SK-N-SH (cell line): ENCODE measurements at regions not wholly inside any gene's neighbourhood (a gene's known extent, or its start where the extent isn't known, plus 50 kb on each side); places are given as distances from the start of the nearest gene placed in this dataset.

Experiments
- CTCF ChIA-PET: fragments of 300-600, 350-600 bp; formaldehyde crosslinking; extraction: SDS; loops from one replicate; lab custom pipeline; 2021; lab: Yijun Ruan, JAX
- POLR2A ChIA-PET: fragments of 350-600 bp; sonication (Branson Sonifier 250); formaldehyde crosslinking; extraction: SDS; loops from one replicate; lab custom pipeline; 2020; ENCODE audit warnings: antibody characterized with exemption, inconsistent platforms; lab: Yijun Ruan, JAX
- DNase-seq: peaks from one replicate; pipeline ENCODE4 v3.0.0; 2012
- H2AFZ ChIP-seq: fragments of 200-600 bp; sonication (generic); 2 replicates; pipeline ENCODE4 v1.8.1; 2016; ENCODE audit warnings: antibody characterized with exemption, mild to moderate bottlenecking, low read depth
- H3F3A ChIP-seq: fragments of 200-600 bp; sonication (generic); replicated peaks from 2 replicates; pipeline ENCODE3; 2016; ENCODE audit warnings: antibody characterized with exemption, mild to moderate bottlenecking; ENCODE audit not compliant: insufficient read depth
- H3K27ac ChIP-seq, 2 experiments: fragments of 200-500 bp in 1 of 2; fragments of 200-600 bp in 1 of 2; sonication (Bioruptor generic) in 1 of 2; sonication (generic), shearing (Covaris generic) in 1 of 2; 2 replicates each; pipeline versions ENCODE4 v1.5.1 to v1.6.1; 2014 to 2016; ENCODE audit warnings: low read depth in 2 of 2, inconsistent platforms in 1 of 2, low read length in 1 of 2, mild to moderate bottlenecking in 1 of 2, mixed read lengths in 1 of 2
- H3K27me3 ChIP-seq: fragments of 200-600 bp; sonication (generic), shearing (Covaris generic); 2 replicates; pipeline ENCODE4 v1.6.1; 2016; ENCODE audit warnings: mixed run types; ENCODE audit not compliant: insufficient read depth
- H3K36me3 ChIP-seq, 2 experiments: fragments of 200-500 bp in 1 of 2; fragments of 200-600 bp in 1 of 2; sonication (Bioruptor generic) in 1 of 2; sonication (generic) in 1 of 2; replicated peaks in 1 of 2; 2 replicates each; pipeline versions ENCODE3 to v1.5.1; 2014 to 2016; ENCODE audit warnings: low read length in 1 of 2, mild to moderate bottlenecking in 1 of 2; ENCODE audit not compliant: insufficient read depth in 2 of 2, control insufficient read depth in 1 of 2
- H3K4me1 ChIP-seq, 2 experiments: fragments of 200-500 bp in 1 of 2; fragments of 200-600 bp in 1 of 2; sonication (Bioruptor generic) in 1 of 2; sonication (generic), shearing (Covaris generic) in 1 of 2; 2 replicates each; pipeline versions ENCODE4 v1.5.1 to v1.6.1; 2014 to 2016; ENCODE audit warnings: low read depth in 1 of 2, low read length in 1 of 2, mixed run types in 1 of 2; ENCODE audit not compliant: insufficient read depth in 2 of 2, control insufficient read depth in 1 of 2
- H3K4me2 ChIP-seq: fragments of 200-600 bp; sonication (generic), shearing (Covaris generic); 2 replicates; pipeline ENCODE4 v1.6.1; 2017; ENCODE audit warnings: mixed run types
- H3K4me3 ChIP-seq, 2 experiments: fragments of 200-500 bp in 1 of 2; fragments of 200-600 bp in 1 of 2; sonication (Bioruptor generic) in 1 of 2; sonication (generic), shearing (Covaris generic) in 1 of 2; 2 replicates each; pipeline versions ENCODE4 v1.5.1 to v1.8.1; 2014 to 2016; ENCODE audit warnings: low read depth in 2 of 2, inconsistent platforms in 1 of 2, low read length in 1 of 2, mild to moderate bottlenecking in 1 of 2, mixed read lengths in 1 of 2, moderate library complexity in 1 of 2
- H3K79me2 ChIP-seq: fragments of 200-600 bp; sonication (generic); 2 replicates; pipeline ENCODE4 v1.8.1; 2017; ENCODE audit warnings: mild to moderate bottlenecking; ENCODE audit not compliant: insufficient read depth
- H3K9ac ChIP-seq: fragments of 200-600 bp; sonication (generic); 2 replicates; pipeline ENCODE4 v1.6.1; 2017; ENCODE audit warnings: mixed run types
- H3K9me2 ChIP-seq: fragments of 200-600 bp; sonication (generic); 2 replicates; pipeline ENCODE4 v1.6.1; 2017; ENCODE audit warnings: mixed run types
- H3K9me3 ChIP-seq: fragments of 200-600 bp; sonication (generic); 2 replicates; pipeline ENCODE4 v1.6.1; 2017; ENCODE audit warnings: mixed run types, mild to moderate bottlenecking, moderate library complexity
- H4K20me1 ChIP-seq: fragments of 200-600 bp; sonication (generic); 2 replicates; pipeline ENCODE4 v1.6.1; 2017; ENCODE audit warnings: mild to moderate bottlenecking, mixed run types; ENCODE audit not compliant: insufficient read depth
- ELF1 ChIP-seq: IDR thresholded peaks from 2 replicates; pipeline ENCODE4 v1.4.0; 2012
- EP300 ChIP-seq, 2 experiments: IDR thresholded peaks; 2 replicates each; pipeline versions ENCODE4 v1.4.0 to v1.6.1; 2012; ENCODE audit warnings: borderline replicate concordance in 1 of 2, low read depth in 1 of 2, low read length in 1 of 2
- EZH2phosphoT487 ChIP-seq: fragments of 200-600 bp; sonication (generic); IDR thresholded peaks from 2 replicates; pipeline ENCODE4 v1.6.1; 2017; ENCODE audit warnings: low read depth, mixed run types, mild to moderate bottlenecking, antibody characterized with exemption, moderate library complexity, borderline replicate concordance
- GABPA ChIP-seq: IDR thresholded peaks from 2 replicates; pipeline ENCODE4 v1.4.0; 2012; ENCODE audit warnings: low read depth, mild to moderate bottlenecking
- MXI1 ChIP-seq: IDR thresholded peaks from 2 replicates; pipeline ENCODE4 v1.6.1; 2012; ENCODE audit warnings: mild to moderate bottlenecking, low read depth, low read length, improper control_type of control experiment
- NRF1 ChIP-seq: IDR thresholded peaks from 2 replicates; pipeline ENCODE4 v1.6.1; 2012; ENCODE audit warnings: low read depth, mild to moderate bottlenecking, low read length
- POLR2AphosphoS5 ChIP-seq: IDR thresholded peaks from 2 replicates; pipeline ENCODE4 v1.6.1; 2012; ENCODE audit warnings: low read depth, low read length
- RAD21 ChIP-seq: IDR thresholded peaks from 2 replicates; pipeline ENCODE4 v1.6.1; 2012; ENCODE audit warnings: mild to moderate bottlenecking, low read length
- RXRA ChIP-seq: IDR thresholded peaks from 2 replicates; pipeline ENCODE4 v1.4.0; 2012; ENCODE audit warnings: low read depth, mild to moderate bottlenecking, borderline replicate concordance
- SIN3A ChIP-seq: IDR thresholded peaks from 2 replicates; pipeline ENCODE4 v1.6.1; 2012; ENCODE audit warnings: low read depth, mild to moderate bottlenecking, low read length, moderate library complexity, borderline replicate concordance
- YY1 ChIP-seq: IDR thresholded peaks from 2 replicates; pipeline ENCODE4 v1.4.0; 2012; ENCODE audit warnings: low read depth, mild to moderate bottlenecking
- WGBS: methylation state at CpG from one replicate; pipeline ENCODE4 v1.1.6; 2017; ENCODE audit warnings: low lambda C conversion rate; 5-methylcytosine and 5-hydroxymethylcytosine counted together
- TF ChIP-seq, protein P1 (sequence below): fragments of 150-350 bp; IDR thresholded peaks from 2 replicates; pipeline ENCODE4 v1.6.1; 2017; ENCODE audit warnings: antibody characterized with exemption, low read length, low read depth, borderline replicate concordance
- TF ChIP-seq, protein P2 (sequence below): fragments of 200-600 bp; sonication (generic); IDR thresholded peaks from 2 replicates; pipeline ENCODE4 v1.6.1; 2017; ENCODE audit warnings: antibody characterized with exemption, mild to moderate bottlenecking, moderate library complexity
- TF ChIP-seq, protein P3 (sequence below): IDR thresholded peaks from 2 replicates; pipeline ENCODE4 v1.4.0; 2012; ENCODE audit warnings: low read depth, borderline replicate concordance

DNA sequence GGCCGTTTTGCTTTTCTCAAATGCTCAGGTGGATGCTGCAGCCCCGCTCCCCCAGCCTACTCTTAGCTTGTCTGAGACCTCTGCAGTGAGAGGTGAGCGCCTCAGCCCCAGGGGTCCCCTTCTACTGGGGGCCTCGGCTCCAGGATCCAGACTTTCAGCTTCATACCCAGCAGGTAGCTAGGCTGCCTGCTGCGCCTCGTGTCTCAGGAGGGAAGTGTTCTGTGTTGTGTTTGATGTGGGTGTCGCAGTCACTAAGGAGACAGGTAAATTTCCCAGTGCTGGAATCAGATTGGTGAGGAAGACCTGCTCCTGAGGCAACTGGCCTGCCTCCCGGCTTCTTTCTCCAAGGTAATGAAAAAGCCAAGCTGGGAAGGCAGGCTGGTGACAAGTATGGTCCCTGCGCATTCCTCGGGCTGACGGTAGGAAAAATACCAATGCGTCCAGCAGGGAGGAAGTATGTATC, 604.0 kb upstream of the SALL1 start:
- Histone ChIP-seq H3K4me2 (no peak overlapping the region), H3K36me3 (no peaks in the 10 kb centered on the region), H4K20me1 (no peaks in the 10 kb centered on the region), H3K79me2 (no peaks in the 10 kb centered on the region), H3K4me3 (no peak overlapping the region), H3K9me2 (no peaks in the 10 kb centered on the region), H3K9me3 (no peaks in the 10 kb centered on the region), H3F3A (no peaks in the 10 kb centered on the region), H3K27me3 (no peaks in the 10 kb centered on the region), H3K9ac (no peak overlapping the region), H2AFZ (no peak overlapping the region), H3K27ac (no peak overlapping the region), H3K4me1 (peaks cover 0 to 53% of the 10 kb centered on the region in 2 experiments; a peak in 2 of 4 replicates)
- no peak for DNase-seq
- 56% methylated on average over 12 of the region's 12 CpGs for WGBS
- ChIA-PET CTCF (interaction anchor here (0.6 to 1.0 kb wide), 5 partner anchors 198 to 1598 kb away, joined by 3 to 4 read pairs (median 3); no protein-coding TSS in a partner anchor), POLR2A (no interaction called here)
- TF ChIP-seq RAD21 (no peak), MXI1 (no peak), EZH2phosphoT487 (no peak), POLR2AphosphoS5 (no peak), NRF1 (no peak), YY1 (no peak), SIN3A (no peak), ELF1 (no peak), RXRA (no peak), GABPA (no peak), EP300 (IDR thresholded peaks at IDR 0.05; ENCODE audit: borderline replicate concordance in 1 of 2, low read depth in 1 of 2, low read length in 1 of 2) (no peak)
- TF ChIP-seq, protein P1, sequence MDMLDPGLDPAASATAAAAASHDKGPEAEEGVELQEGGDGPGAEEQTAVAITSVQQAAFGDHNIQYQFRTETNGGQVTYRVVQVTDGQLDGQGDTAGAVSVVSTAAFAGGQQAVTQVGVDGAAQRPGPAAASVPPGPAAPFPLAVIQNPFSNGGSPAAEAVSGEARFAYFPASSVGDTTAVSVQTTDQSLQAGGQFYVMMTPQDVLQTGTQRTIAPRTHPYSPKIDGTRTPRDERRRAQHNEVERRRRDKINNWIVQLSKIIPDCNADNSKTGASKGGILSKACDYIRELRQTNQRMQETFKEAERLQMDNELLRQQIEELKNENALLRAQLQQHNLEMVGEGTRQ = no peak
- TF ChIP-seq, protein P2, sequence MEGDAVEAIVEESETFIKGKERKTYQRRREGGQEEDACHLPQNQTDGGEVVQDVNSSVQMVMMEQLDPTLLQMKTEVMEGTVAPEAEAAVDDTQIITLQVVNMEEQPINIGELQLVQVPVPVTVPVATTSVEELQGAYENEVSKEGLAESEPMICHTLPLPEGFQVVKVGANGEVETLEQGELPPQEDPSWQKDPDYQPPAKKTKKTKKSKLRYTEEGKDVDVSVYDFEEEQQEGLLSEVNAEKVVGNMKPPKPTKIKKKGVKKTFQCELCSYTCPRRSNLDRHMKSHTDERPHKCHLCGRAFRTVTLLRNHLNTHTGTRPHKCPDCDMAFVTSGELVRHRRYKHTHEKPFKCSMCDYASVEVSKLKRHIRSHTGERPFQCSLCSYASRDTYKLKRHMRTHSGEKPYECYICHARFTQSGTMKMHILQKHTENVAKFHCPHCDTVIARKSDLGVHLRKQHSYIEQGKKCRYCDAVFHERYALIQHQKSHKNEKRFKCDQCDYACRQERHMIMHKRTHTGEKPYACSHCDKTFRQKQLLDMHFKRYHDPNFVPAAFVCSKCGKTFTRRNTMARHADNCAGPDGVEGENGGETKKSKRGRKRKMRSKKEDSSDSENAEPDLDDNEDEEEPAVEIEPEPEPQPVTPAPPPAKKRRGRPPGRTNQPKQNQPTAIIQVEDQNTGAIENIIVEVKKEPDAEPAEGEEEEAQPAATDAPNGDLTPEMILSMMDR = no peak
- TF ChIP-seq, protein P3, sequence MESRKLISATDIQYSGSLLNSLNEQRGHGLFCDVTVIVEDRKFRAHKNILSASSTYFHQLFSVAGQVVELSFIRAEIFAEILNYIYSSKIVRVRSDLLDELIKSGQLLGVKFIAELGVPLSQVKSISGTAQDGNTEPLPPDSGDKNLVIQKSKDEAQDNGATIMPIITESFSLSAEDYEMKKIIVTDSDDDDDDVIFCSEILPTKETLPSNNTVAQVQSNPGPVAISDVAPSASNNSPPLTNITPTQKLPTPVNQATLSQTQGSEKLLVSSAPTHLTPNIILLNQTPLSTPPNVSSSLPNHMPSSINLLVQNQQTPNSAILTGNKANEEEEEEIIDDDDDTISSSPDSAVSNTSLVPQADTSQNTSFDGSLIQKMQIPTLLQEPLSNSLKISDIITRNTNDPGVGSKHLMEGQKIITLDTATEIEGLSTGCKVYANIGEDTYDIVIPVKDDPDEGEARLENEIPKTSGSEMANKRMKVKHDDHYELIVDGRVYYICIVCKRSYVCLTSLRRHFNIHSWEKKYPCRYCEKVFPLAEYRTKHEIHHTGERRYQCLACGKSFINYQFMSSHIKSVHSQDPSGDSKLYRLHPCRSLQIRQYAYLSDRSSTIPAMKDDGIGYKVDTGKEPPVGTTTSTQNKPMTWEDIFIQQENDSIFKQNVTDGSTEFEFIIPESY = no peak
